Tibial nerve (tissue), 4 donors: ENCODE measurements at regions not wholly inside any gene's neighbourhood (a gene's known extent, or its start where the extent isn't known, plus 50 kb on each side); places are given as distances from the start of the nearest gene placed in this dataset.

ENCODE experiments used
- DNase-seq, 2 donors: peaks; one replicate each; pipeline ENCODE4 v3.0.0-alpha.2; 2019; ENCODE audit warnings: low spot score in 2 of 2
- H3K27ac ChIP-seq, 4 donors: fragments of 200-600 bp; sonication (generic) in 3 of 4; one replicate each; pipeline ENCODE4 v1.5.1; 2017 to 2019; ENCODE audit warnings: mild to moderate bottlenecking in 1 of 4
- H3K27me3 ChIP-seq, 2 donors: fragments of 200-600 bp; sonication (generic) in 1 of 2; one replicate each; pipeline versions ENCODE4 v1.5.1 to v1.6.0; 2017 to 2019
- H3K36me3 ChIP-seq, 3 donors: fragments of 200-600 bp; sonication (generic); one replicate each; pipeline ENCODE4 v1.5.1; 2018 to 2019
- H3K4me1 ChIP-seq, 4 donors: fragments of 200-600 bp; sonication (generic) in 3 of 4; one replicate each; pipeline ENCODE4 v1.5.1; 2017 to 2019
- H3K4me3 ChIP-seq, 4 donors: fragments of 200-600 bp; sonication (generic) in 3 of 4; one replicate each; pipeline ENCODE4 v1.5.1; 2017 to 2019; ENCODE audit warnings: mild to moderate bottlenecking in 1 of 4, moderate library complexity in 1 of 4
- H3K9me3 ChIP-seq, 4 donors: fragments of 200-600 bp; sonication (generic) in 3 of 4; one replicate each; pipeline ENCODE4 v1.5.1; 2017 to 2019
- EP300 ChIP-seq, 2 donors: sonication (generic); formaldehyde crosslinking; IDR thresholded peaks; one replicate each; pipeline ENCODE4 v1.6.1; 2017; ENCODE audit warnings: antibody characterized with exemption in 2 of 2, mild to moderate bottlenecking in 1 of 2
- POLR2A ChIP-seq, 2 donors: fragments of 450-650 bp; IDR thresholded peaks; one replicate each; pipeline ENCODE4 v1.6.1; 2017; ENCODE audit warnings: antibody characterized with exemption in 2 of 2, mild to moderate bottlenecking in 2 of 2, moderate library complexity in 2 of 2
- WGBS, 2 donors: methylation state at CpG; one replicate each; pipeline ENCODE4 v1.1.5; 2018; 5-methylcytosine and 5-hydroxymethylcytosine counted together
- TF ChIP-seq, protein P1 (sequence below), 5 experiments: fragments of 200-600 bp in 3 of 5; fragments of 450-650 bp in 2 of 5; sonication (generic) in 3 of 5; IDR thresholded peaks; one replicate each; pipeline ENCODE4 v1.5.1; 2016 to 2019; ENCODE audit warnings: antibody characterized with exemption in 5 of 5, mild to moderate bottlenecking in 3 of 5, moderate library complexity in 2 of 5

GRCh38 chr7:152910545-152911225 lies 151.1 kb downstream of the ACTR3B start:
- H3K27me3 ChIP-seq: no peaks in the 10 kb centered on the region
- DNase-seq: no peak
- no peak overlapping the region for H3K27ac ChIP-seq
- no peaks in the 10 kb centered on the region for H3K9me3 ChIP-seq
- no peak for TF ChIP-seq POLR2A (IDR thresholded peaks at IDR 0.05)
- TF ChIP-seq, protein P1, sequence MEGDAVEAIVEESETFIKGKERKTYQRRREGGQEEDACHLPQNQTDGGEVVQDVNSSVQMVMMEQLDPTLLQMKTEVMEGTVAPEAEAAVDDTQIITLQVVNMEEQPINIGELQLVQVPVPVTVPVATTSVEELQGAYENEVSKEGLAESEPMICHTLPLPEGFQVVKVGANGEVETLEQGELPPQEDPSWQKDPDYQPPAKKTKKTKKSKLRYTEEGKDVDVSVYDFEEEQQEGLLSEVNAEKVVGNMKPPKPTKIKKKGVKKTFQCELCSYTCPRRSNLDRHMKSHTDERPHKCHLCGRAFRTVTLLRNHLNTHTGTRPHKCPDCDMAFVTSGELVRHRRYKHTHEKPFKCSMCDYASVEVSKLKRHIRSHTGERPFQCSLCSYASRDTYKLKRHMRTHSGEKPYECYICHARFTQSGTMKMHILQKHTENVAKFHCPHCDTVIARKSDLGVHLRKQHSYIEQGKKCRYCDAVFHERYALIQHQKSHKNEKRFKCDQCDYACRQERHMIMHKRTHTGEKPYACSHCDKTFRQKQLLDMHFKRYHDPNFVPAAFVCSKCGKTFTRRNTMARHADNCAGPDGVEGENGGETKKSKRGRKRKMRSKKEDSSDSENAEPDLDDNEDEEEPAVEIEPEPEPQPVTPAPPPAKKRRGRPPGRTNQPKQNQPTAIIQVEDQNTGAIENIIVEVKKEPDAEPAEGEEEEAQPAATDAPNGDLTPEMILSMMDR (IDR thresholded peaks at IDR 0.05): no peak
- no peak for TF ChIP-seq EP300 (IDR thresholded peaks at IDR 0.05)
- 43 to 52% methylated on average over 14 to 16 of the region's 17 CpGs for WGBS, 2 donors
- no peaks in the 10 kb centered on the region for H3K36me3 ChIP-seq
- no peak overlapping the region for H3K4me3 ChIP-seq
- H3K4me1 ChIP-seq: peaks cover 0 to 7% (median 0%) of the 10 kb centered on the region in 4 donors

DNA sequence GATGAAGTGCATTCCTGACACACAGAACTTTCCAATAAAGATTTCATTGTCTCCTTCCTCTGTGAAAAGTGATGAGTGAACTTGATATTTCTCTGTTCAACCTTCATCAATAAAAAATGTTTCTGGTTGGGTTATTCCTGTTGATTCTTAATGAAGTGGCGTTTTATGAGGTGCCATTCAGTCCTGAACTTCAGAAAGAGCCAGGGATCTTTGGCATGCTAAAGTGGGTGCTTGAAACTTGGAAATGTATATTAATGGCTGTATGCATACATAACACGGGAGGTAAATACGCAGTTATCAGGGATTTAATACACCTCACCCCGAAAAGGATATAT lies 151.6 kb downstream of the ACTR3B start:
- WGBS, 2 donors: 71 to 72% methylated on average over 4 of the region's 4 CpGs
- TF ChIP-seq POLR2A (IDR thresholded peaks at IDR 0.05): no peak
- TF ChIP-seq, protein P1 (IDR thresholded peaks at IDR 0.05): no peak
- no peak for TF ChIP-seq EP300 (IDR thresholded peaks at IDR 0.05)
- DNase-seq: no peak

DNA sequence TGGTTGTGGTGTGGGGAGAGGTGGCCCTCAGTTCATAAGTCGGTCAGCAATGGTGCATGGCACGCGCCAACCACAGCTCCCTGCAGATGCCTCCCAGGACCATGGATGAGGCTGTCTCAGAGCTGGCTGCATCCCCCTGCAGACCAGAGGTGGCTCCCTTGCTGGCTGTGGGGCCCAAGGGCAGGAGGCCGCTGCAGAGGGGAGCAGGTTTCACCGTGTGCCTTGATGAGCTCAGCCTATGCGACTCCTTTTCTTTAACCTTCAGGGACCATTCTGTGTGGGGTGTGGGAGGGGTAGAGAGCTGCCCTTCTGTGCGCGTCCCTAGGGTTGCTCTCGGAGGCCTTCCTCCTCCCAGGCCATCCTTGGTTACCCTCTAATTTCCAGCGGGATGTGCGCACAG lies 152.4 kb downstream of the ACTR3B start:
- no peaks in the 10 kb centered on the region for H3K9me3 ChIP-seq
- no peak overlapping the region for H3K4me3 ChIP-seq
- H3K36me3 ChIP-seq: no peaks in the 10 kb centered on the region
- TF ChIP-seq EP300 (IDR thresholded peaks at IDR 0.05) (no peak), POLR2A (IDR thresholded peaks at IDR 0.05) (no peak)
- TF ChIP-seq, protein P1 (IDR thresholded peaks at IDR 0.05): no peak
- 78 to 87% methylated on average over 11 of the region's 11 CpGs for WGBS, 2 donors
- H3K27ac ChIP-seq: no peak overlapping the region
- no peak for DNase-seq
- H3K27me3 ChIP-seq: no peaks in the 10 kb centered on the region
- peaks cover 0 to 7% (median 0%) of the 10 kb centered on the region in 4 donors for H3K4me1 ChIP-seq

More for the DNA sequence above, 151.6 kb downstream of the ACTR3B start:
- no peaks in the 10 kb centered on the region for H3K27me3 ChIP-seq
- no peak overlapping the region for H3K27ac ChIP-seq
- no peaks in the 10 kb centered on the region for H3K36me3 ChIP-seq
- H3K9me3 ChIP-seq: no peaks in the 10 kb centered on the region
- peaks cover 0 to 7% (median 0%) of the 10 kb centered on the region in 4 donors for H3K4me1 ChIP-seq
- H3K4me3 ChIP-seq: no peak overlapping the region

- H3K9me3 ChIP-seq: no peaks in the 10 kb centered on the region
- H3K27me3 ChIP-seq: no peaks in the 10 kb centered on the region
- no peak for TF ChIP-seq EP300 (IDR thresholded peaks at IDR 0.05)
- no peak for TF ChIP-seq POLR2A (IDR thresholded peaks at IDR 0.05)
- TF ChIP-seq, protein P1 (IDR thresholded peaks at IDR 0.05): no peak
- H3K36me3 ChIP-seq: no peaks in the 10 kb centered on the region
- H3K4me3 ChIP-seq: no peak overlapping the region
- DNase-seq: no peak
- 89 to 91% methylated on average over 5 of the region's 5 CpGs for WGBS, 2 donors
- H3K4me1 ChIP-seq: peaks cover 0 to 7% (median 0%) of the 10 kb centered on the region in 4 donors
- no peak overlapping the region for H3K27ac ChIP-seq
Measured at GRCh38 chr7:152912511-152912910, 153.0 kb downstream of the ACTR3B start.

- whole genome bisulfite sequencing, 2 donors: 70 to 87% methylated on average over 3 of the region's 3 CpGs
- H3K27me3 ChIP-seq: no peaks in the 10 kb centered on the region
- no peaks in the 10 kb centered on the region for H3K9me3 ChIP-seq
- TF ChIP-seq POLR2A (IDR thresholded peaks at IDR 0.05) (no peak), EP300 (IDR thresholded peaks at IDR 0.05) (no peak)
- TF ChIP-seq, protein P1 (IDR thresholded peaks at IDR 0.05): no peak
- peaks cover 0 to 7% (median 0%) of the 10 kb centered on the region in 4 donors for H3K4me1 ChIP-seq
- H3K36me3 ChIP-seq: no peaks in the 10 kb centered on the region
- no peak overlapping the region for H3K27ac ChIP-seq
- no peak overlapping the region for H3K4me3 ChIP-seq
- DNase-seq: no peak
Measured at GRCh38 chr7:152913492-152913891, 153.9 kb downstream of the ACTR3B start.
